NCI-H510A (cell line): ENCODE measurements at regions not wholly inside any gene's neighbourhood (a gene's known extent, or its start where the extent isn't known, plus 50 kb on each side); places are given as distances from the start of the nearest gene placed in this dataset.
A peak's percentile ranks its signal among the peaks of the same experiment; 100 is the strongest.

ENCODE experiments used
- DNase-seq: peaks from one replicate; lab custom pipeline; 2025; lab: John Stamatoyannopoulos, UW

- no peak for DNase-seq
Observed at GRCh38 chr5:5795074-5795771, 372.7 kb downstream of the ICE1 start.

- DNase-seq = no peak
Observed at GRCh38 chr5:5794118-5794560, 371.7 kb downstream of the ICE1 start.

GRCh38 chr5:5793242-5794117 lies 371.0 kb downstream of the ICE1 start:
- no peak for DNase-seq

GRCh38 chr5:5792106-5792505 lies 369.6 kb downstream of the ICE1 start:
- DNase-seq = no peak

GRCh38 chr5:5788793-5789192 lies 366.3 kb downstream of the ICE1 start:
- DNase-seq = no peak

- DNase-seq = no peak
Observed at GRCh38 chr5:5787373-5787772, 364.9 kb downstream of the ICE1 start.

GRCh38 chr5:5784101-5784500 lies 361.6 kb downstream of the ICE1 start:
- no peak for DNase-seq

GRCh38 chr5:5783021-5783420 lies 360.5 kb downstream of the ICE1 start:
- DNase-seq = no peak

- no peak for DNase-seq
Observed at GRCh38 chr5:5782402-5782801, 359.9 kb downstream of the ICE1 start.

- peak; percentile 64 for DNase-seq
Observed at GRCh38 chr5:5781335-5781734, 358.9 kb downstream of the ICE1 start.

- DNase-seq = no peak
Observed at GRCh38 chr5:5780253-5780652, 357.8 kb downstream of the ICE1 start.

- no peak for DNase-seq
Observed at GRCh38 chr5:5777013-5777412, 354.5 kb downstream of the ICE1 start.

- no peak for DNase-seq
Observed at GRCh38 chr5:5772202-5772601, 349.7 kb downstream of the ICE1 start.

GRCh38 chr5:5770825-5771224 lies 348.3 kb downstream of the ICE1 start:
- no peak for DNase-seq

GRCh38 chr5:5767286-5767928 lies 344.9 kb downstream of the ICE1 start:
- DNase-seq = no peak

- no peak for DNase-seq
Observed at GRCh38 chr5:5765066-5765850, 342.8 kb downstream of the ICE1 start.

GRCh38 chr5:5764246-5764645 lies 341.8 kb downstream of the ICE1 start:
- no peak for DNase-seq

- DNase-seq = no peak
Observed at GRCh38 chr5:5756762-5757161, 334.3 kb downstream of the ICE1 start.

- no peak for DNase-seq
Observed at GRCh38 chr5:5755888-5756287, 333.4 kb downstream of the ICE1 start.

- no peak for DNase-seq
Observed at GRCh38 chr5:5752844-5753243, 330.4 kb downstream of the ICE1 start.

- DNase-seq = no peak
Observed at GRCh38 chr5:5751987-5752386, 329.5 kb downstream of the ICE1 start.

GRCh38 chr5:5751498-5751897 lies 329.0 kb downstream of the ICE1 start:
- no peak for DNase-seq
